Peyer's patch (tissue), 4 donors: ENCODE measurements at regions not wholly inside any gene's neighbourhood (a gene's known extent, or its start where the extent isn't known, plus 50 kb on each side); places are given as distances from the start of the nearest gene placed in this dataset.

Source experiments
- POLR2A ChIP-seq, 2 donors: fragments of 450-650 bp; IDR thresholded peaks; one replicate each; pipeline ENCODE4 v1.5.1; 2017; ENCODE audit warnings: antibody characterized with exemption in 2 of 2, mild to moderate bottlenecking in 2 of 2, moderate library complexity in 2 of 2
- TF ChIP-seq, protein P1 (sequence below), 6 experiments: fragments of 450-650 bp in 4 of 6; fragments of 200-600 bp in 2 of 6; sonication (generic) in 1 of 6; IDR thresholded peaks; one replicate each; pipeline ENCODE4 v1.5.1; 2017 to 2019; ENCODE audit warnings: antibody characterized with exemption in 6 of 6, mild to moderate bottlenecking in 3 of 6, moderate library complexity in 1 of 6

- no peak for TF ChIP-seq POLR2A (IDR thresholded peaks at IDR 0.05)
- TF ChIP-seq, protein P1, sequence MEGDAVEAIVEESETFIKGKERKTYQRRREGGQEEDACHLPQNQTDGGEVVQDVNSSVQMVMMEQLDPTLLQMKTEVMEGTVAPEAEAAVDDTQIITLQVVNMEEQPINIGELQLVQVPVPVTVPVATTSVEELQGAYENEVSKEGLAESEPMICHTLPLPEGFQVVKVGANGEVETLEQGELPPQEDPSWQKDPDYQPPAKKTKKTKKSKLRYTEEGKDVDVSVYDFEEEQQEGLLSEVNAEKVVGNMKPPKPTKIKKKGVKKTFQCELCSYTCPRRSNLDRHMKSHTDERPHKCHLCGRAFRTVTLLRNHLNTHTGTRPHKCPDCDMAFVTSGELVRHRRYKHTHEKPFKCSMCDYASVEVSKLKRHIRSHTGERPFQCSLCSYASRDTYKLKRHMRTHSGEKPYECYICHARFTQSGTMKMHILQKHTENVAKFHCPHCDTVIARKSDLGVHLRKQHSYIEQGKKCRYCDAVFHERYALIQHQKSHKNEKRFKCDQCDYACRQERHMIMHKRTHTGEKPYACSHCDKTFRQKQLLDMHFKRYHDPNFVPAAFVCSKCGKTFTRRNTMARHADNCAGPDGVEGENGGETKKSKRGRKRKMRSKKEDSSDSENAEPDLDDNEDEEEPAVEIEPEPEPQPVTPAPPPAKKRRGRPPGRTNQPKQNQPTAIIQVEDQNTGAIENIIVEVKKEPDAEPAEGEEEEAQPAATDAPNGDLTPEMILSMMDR (IDR thresholded peaks at IDR 0.05): no peak
These were observed 1227.7 kb upstream of the WWC1 start for GRCh38 chr5:167063788-167064187.
